Activated T-helper 1 cell treated with anti-CD3 and anti-CD28 coated beads, Interleukin-12 subunit alpha, Interleukin-12 subunit beta, Interleukin-2, Interleukin-4 antibody, amounts not matched to agents 30 ng/mL and 10 ng/mL and 1 ng/mL, durations not matched to agents 14 hours and 24 hours and 36 hours (primary cell): ENCODE measurements at regions not wholly inside any gene's neighbourhood (a gene's known extent, or its start where the extent isn't known, plus 50 kb on each side); places are given as distances from the start of the nearest gene placed in this dataset.

Source experiments
- DNase-seq: peaks from one replicate; pipeline ENCODE4 v3.0.0; 2021; ENCODE audit warnings: low spot score
- H3K27ac Mint-ChIP-seq: one replicate; pipeline ENCODE4 v1.8.0; 2021; ENCODE audit warnings: mild to moderate bottlenecking, mixed read lengths
- H3K27me3 Mint-ChIP-seq: one replicate; pipeline ENCODE4 v1.8.0; 2022; ENCODE audit warnings: mild to moderate bottlenecking, moderate library complexity, mixed read lengths; ENCODE audit not compliant: insufficient read depth
- H3K36me3 Mint-ChIP-seq: one replicate; pipeline ENCODE4 v1.8.0; 2021; ENCODE audit warnings: low read depth, mixed read lengths
- H3K4me1 Mint-ChIP-seq: one replicate; pipeline ENCODE4 v1.8.0; 2021; ENCODE audit warnings: low read depth, mixed read lengths
- H3K4me3 Mint-ChIP-seq: one replicate; pipeline ENCODE4 v1.8.0; 2021; ENCODE audit warnings: mild to moderate bottlenecking, moderate library complexity, mixed read lengths
- H3K9me3 Mint-ChIP-seq: one replicate; pipeline ENCODE4 v1.8.0; 2021; ENCODE audit warnings: mixed read lengths
- intact Hi-C: fragments of 100-400 bp; cut with micrococcal nuclease; formaldehyde crosslinking; loops from one replicate; pipeline ENCODE4 v1.15.1; 2024

GRCh38 chr3:55197021-55197420, 269.2 kb upstream of the LRTM1 start:
- intact Hi-C loops, result no loop called here
- Mint-ChIP-seq H3K4me1 (no peaks in the 10 kb centered on the region), H3K4me3 (no peak overlapping the region), H3K36me3 (no peaks in the 10 kb centered on the region), H3K27me3 (peaks cover 2% of the 10 kb centered on the region), H3K9me3 (peaks cover 4% of the 10 kb centered on the region), H3K27ac (no peak overlapping the region)
- no peak for DNase-seq

GRCh38 chr3:55196495-55196894, 268.6 kb upstream of the LRTM1 start:
- intact Hi-C loops, result no loop called here
- no peak overlapping the region for H3K4me3 Mint-ChIP-seq
- no peaks in the 10 kb centered on the region for H3K36me3 Mint-ChIP-seq
- H3K9me3 Mint-ChIP-seq, result peaks cover 4% of the 10 kb centered on the region
- H3K27ac Mint-ChIP-seq, result no peak overlapping the region
- peaks cover 2% of the 10 kb centered on the region for H3K27me3 Mint-ChIP-seq
- DNase-seq, result no peak
- no peaks in the 10 kb centered on the region for H3K4me1 Mint-ChIP-seq

GRCh38 chr3:55194376-55194775, 266.5 kb upstream of the LRTM1 start:
- no peaks in the 10 kb centered on the region for H3K4me1 Mint-ChIP-seq
- H3K4me3 Mint-ChIP-seq, result no peak overlapping the region
- H3K9me3 Mint-ChIP-seq, result peaks cover 4% of the 10 kb centered on the region
- intact Hi-C loops, result no loop called here
- no peak for DNase-seq
- no peaks in the 10 kb centered on the region for H3K36me3 Mint-ChIP-seq
- no peak overlapping the region for H3K27ac Mint-ChIP-seq
- peaks cover 2% of the 10 kb centered on the region for H3K27me3 Mint-ChIP-seq

- Mint-ChIP-seq H3K27me3 (no peaks in the 10 kb centered on the region), H3K4me3 (no peak overlapping the region), H3K27ac (no peak overlapping the region), H3K4me1 (no peaks in the 10 kb centered on the region), H3K36me3 (no peaks in the 10 kb centered on the region), H3K9me3 (peaks cover 6% of the 10 kb centered on the region)
- intact Hi-C loops, result no loop called here
- DNase-seq, result no peak
These were observed 264.3 kb upstream of the LRTM1 start for GRCh38 chr3:55191911-55192775.

- H3K4me1 Mint-ChIP-seq, result no peaks in the 10 kb centered on the region
- intact Hi-C loops, result no loop called here
- no peaks in the 10 kb centered on the region for H3K27me3 Mint-ChIP-seq
- no peak for DNase-seq
- H3K36me3 Mint-ChIP-seq, result no peaks in the 10 kb centered on the region
- peaks cover 6% of the 10 kb centered on the region for H3K9me3 Mint-ChIP-seq
- H3K4me3 Mint-ChIP-seq, result no peak overlapping the region
- H3K27ac Mint-ChIP-seq, result no peak overlapping the region
These were observed 262.5 kb upstream of the LRTM1 start for GRCh38 chr3:55190331-55190730.

- Mint-ChIP-seq H3K4me3 (no peak overlapping the region), H3K36me3 (no peaks in the 10 kb centered on the region), H3K27me3 (no peaks in the 10 kb centered on the region), H3K4me1 (no peaks in the 10 kb centered on the region), H3K27ac (no peak overlapping the region), H3K9me3 (peaks cover 6% of the 10 kb centered on the region)
- intact Hi-C loops, result no loop called here
- no peak for DNase-seq
These were observed 261.5 kb upstream of the LRTM1 start for GRCh38 chr3:55189359-55189801.

GRCh38 chr3:55185380-55185779, 257.5 kb upstream of the LRTM1 start:
- intact Hi-C loops, result no loop called here
- Mint-ChIP-seq H3K36me3 (no peaks in the 10 kb centered on the region), H3K27me3 (no peaks in the 10 kb centered on the region), H3K4me1 (no peaks in the 10 kb centered on the region), H3K4me3 (no peak overlapping the region), H3K9me3 (peaks cover 3% of the 10 kb centered on the region), H3K27ac (no peak overlapping the region)
- DNase-seq, result no peak

GRCh38 chr3:55183201-55183600, 255.3 kb upstream of the LRTM1 start:
- H3K4me1 Mint-ChIP-seq, result no peaks in the 10 kb centered on the region
- no peak overlapping the region for H3K27ac Mint-ChIP-seq
- intact Hi-C loops, result loop anchor here (5.0 kb wide), 1 partner anchor 1246 kb away; no protein-coding TSS in a partner anchor
- H3K4me3 Mint-ChIP-seq, result no peak overlapping the region
- H3K9me3 Mint-ChIP-seq, result no peaks in the 10 kb centered on the region
- no peak for DNase-seq
- peaks cover 2% of the 10 kb centered on the region for H3K27me3 Mint-ChIP-seq
- H3K36me3 Mint-ChIP-seq, result no peaks in the 10 kb centered on the region

GRCh38 chr3:55180936-55181535, 253.2 kb upstream of the LRTM1 start:
- Mint-ChIP-seq H3K27ac (no peak overlapping the region), H3K4me1 (no peaks in the 10 kb centered on the region), H3K27me3 (peaks cover 2% of the 10 kb centered on the region), H3K9me3 (no peaks in the 10 kb centered on the region), H3K36me3 (no peaks in the 10 kb centered on the region), H3K4me3 (no peak overlapping the region)
- DNase-seq, result no peak
- intact Hi-C loops, result loop anchor here (2.0 to 5.0 kb wide), 2 partner anchors 328 to 1244 kb away; no protein-coding TSS in a partner anchor

GRCh38 chr3:55180161-55180560, 252.3 kb upstream of the LRTM1 start:
- DNase-seq, result no peak
- Mint-ChIP-seq H3K27me3 (peaks cover 2% of the 10 kb centered on the region), H3K4me3 (no peak overlapping the region), H3K4me1 (no peaks in the 10 kb centered on the region), H3K36me3 (no peaks in the 10 kb centered on the region), H3K27ac (no peak overlapping the region), H3K9me3 (no peaks in the 10 kb centered on the region)
- intact Hi-C loops, result loop anchor here (2.0 to 5.0 kb wide), 2 partner anchors 327 to 1243 kb away; no protein-coding TSS in a partner anchor

- H3K4me3 Mint-ChIP-seq, result no peak overlapping the region
- peaks cover 2% of the 10 kb centered on the region for H3K27me3 Mint-ChIP-seq
- no peaks in the 10 kb centered on the region for H3K4me1 Mint-ChIP-seq
- DNase-seq, result no peak
- no peaks in the 10 kb centered on the region for H3K36me3 Mint-ChIP-seq
- H3K27ac Mint-ChIP-seq, result no peak overlapping the region
- intact Hi-C loops, result no loop called here
- no peaks in the 10 kb centered on the region for H3K9me3 Mint-ChIP-seq
These were observed 250.5 kb upstream of the LRTM1 start for GRCh38 chr3:55178336-55178735.

- Mint-ChIP-seq H3K4me1 (no peaks in the 10 kb centered on the region), H3K36me3 (no peaks in the 10 kb centered on the region), H3K4me3 (no peak overlapping the region), H3K27me3 (peaks cover 2% of the 10 kb centered on the region), H3K27ac (no peak overlapping the region), H3K9me3 (no peaks in the 10 kb centered on the region)
- no peak for DNase-seq
- intact Hi-C loops, result no loop called here
These were observed 249.9 kb upstream of the LRTM1 start for GRCh38 chr3:55177749-55178148.

GRCh38 chr3:55175423-55175822, 247.6 kb upstream of the LRTM1 start:
- Mint-ChIP-seq H3K4me1 (no peaks in the 10 kb centered on the region), H3K27ac (no peak overlapping the region), H3K9me3 (no peaks in the 10 kb centered on the region), H3K27me3 (peaks cover 2% of the 10 kb centered on the region), H3K36me3 (no peaks in the 10 kb centered on the region), H3K4me3 (no peak overlapping the region)
- no peak for DNase-seq
- intact Hi-C loops, result no loop called here
